ENCODE measurements at regions not wholly inside any gene's neighbourhood (a gene's known extent, or its start where the extent isn't known, plus 50 kb on each side); places are given as distances from the start of the nearest gene placed in this dataset.

DNA sequence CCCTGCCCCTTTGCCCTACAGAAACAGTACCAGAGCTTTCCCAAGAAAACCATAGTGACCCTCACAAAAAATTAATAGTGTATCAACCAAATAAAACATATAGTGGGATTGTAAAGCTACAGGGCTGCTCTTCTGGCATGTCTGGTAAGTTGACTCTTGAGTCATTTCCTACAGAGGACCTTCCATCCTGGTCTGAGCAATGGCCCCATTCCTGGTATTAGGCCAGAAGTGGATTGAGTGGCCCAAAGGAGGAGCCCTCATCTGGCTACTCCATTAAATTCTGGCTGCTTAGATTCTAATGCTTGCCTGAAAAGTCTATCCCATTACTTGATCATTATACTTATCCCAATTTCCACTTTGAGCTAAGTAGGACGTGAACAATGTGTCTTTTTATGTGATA, 150.9 kb upstream of the HMGN3 start:
- H3K27ac ChIP-seq (replicated peaks), result no peak overlapping the region
- H3K27me3 ChIP-seq (ENCODE audit: insufficient read depth, poor library complexity, severe bottlenecking), result no peaks in the 10 kb centered on the region
- no peak for DNase-seq (ENCODE audit: low read depth in 1 of 2, low spot score in 1 of 2)
- H3K4me3 ChIP-seq (replicated peaks; ENCODE audit: insufficient read depth, low read length), result no peak overlapping the region
- TF ChIP-seq, protein P1, sequence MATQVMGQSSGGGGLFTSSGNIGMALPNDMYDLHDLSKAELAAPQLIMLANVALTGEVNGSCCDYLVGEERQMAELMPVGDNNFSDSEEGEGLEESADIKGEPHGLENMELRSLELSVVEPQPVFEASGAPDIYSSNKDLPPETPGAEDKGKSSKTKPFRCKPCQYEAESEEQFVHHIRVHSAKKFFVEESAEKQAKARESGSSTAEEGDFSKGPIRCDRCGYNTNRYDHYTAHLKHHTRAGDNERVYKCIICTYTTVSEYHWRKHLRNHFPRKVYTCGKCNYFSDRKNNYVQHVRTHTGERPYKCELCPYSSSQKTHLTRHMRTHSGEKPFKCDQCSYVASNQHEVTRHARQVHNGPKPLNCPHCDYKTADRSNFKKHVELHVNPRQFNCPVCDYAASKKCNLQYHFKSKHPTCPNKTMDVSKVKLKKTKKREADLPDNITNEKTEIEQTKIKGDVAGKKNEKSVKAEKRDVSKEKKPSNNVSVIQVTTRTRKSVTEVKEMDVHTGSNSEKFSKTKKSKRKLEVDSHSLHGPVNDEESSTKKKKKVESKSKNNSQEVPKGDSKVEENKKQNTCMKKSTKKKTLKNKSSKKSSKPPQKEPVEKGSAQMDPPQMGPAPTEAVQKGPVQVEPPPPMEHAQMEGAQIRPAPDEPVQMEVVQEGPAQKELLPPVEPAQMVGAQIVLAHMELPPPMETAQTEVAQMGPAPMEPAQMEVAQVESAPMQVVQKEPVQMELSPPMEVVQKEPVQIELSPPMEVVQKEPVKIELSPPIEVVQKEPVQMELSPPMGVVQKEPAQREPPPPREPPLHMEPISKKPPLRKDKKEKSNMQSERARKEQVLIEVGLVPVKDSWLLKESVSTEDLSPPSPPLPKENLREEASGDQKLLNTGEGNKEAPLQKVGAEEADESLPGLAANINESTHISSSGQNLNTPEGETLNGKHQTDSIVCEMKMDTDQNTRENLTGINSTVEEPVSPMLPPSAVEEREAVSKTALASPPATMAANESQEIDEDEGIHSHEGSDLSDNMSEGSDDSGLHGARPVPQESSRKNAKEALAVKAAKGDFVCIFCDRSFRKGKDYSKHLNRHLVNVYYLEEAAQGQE (IDR thresholded peaks at IDR 0.05; ENCODE audit: insufficient replicate concordance, low read depth), result no peak
- TF ChIP-seq, protein P2, sequence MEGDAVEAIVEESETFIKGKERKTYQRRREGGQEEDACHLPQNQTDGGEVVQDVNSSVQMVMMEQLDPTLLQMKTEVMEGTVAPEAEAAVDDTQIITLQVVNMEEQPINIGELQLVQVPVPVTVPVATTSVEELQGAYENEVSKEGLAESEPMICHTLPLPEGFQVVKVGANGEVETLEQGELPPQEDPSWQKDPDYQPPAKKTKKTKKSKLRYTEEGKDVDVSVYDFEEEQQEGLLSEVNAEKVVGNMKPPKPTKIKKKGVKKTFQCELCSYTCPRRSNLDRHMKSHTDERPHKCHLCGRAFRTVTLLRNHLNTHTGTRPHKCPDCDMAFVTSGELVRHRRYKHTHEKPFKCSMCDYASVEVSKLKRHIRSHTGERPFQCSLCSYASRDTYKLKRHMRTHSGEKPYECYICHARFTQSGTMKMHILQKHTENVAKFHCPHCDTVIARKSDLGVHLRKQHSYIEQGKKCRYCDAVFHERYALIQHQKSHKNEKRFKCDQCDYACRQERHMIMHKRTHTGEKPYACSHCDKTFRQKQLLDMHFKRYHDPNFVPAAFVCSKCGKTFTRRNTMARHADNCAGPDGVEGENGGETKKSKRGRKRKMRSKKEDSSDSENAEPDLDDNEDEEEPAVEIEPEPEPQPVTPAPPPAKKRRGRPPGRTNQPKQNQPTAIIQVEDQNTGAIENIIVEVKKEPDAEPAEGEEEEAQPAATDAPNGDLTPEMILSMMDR (IDR thresholded peaks at IDR 0.05; ENCODE audit: insufficient read depth, low read length), result no peak
- TF ChIP-seq SPI1 (IDR thresholded peaks at IDR 0.05; ENCODE audit: borderline replicate concordance, low read depth), result no peak
- no peak for TF ChIP-seq GABPA (IDR thresholded peaks at IDR 0.05; ENCODE audit: low read depth)
- TF ChIP-seq POLR2AphosphoS5 (IDR thresholded peaks at IDR 0.05; ENCODE audit: low read depth), result no peak

DNA sequence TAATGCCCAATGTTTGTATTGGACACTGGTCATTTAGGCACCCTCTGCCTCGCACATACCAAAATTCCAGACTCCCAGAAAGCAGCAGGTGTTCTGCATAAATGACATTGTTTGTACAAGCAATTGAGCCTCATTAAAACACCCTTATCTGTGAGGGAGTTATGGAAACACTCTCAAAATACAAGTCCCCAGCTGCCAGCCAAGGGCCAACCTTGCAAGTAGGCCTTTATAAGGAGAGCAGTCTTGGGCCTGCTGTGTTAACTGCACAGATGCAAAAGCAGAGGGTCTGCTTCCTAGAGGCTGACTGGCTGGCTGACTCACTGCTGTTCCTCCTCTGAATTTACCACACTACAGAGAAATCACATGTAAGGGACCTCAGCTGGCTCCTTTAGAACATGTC, 150.4 kb upstream of the HMGN3 start:
- TF ChIP-seq POLR2AphosphoS5 (IDR thresholded peaks at IDR 0.05; ENCODE audit: low read depth) (no peak), SPI1 (IDR thresholded peaks at IDR 0.05; ENCODE audit: borderline replicate concordance, low read depth) (no peak), GABPA (IDR thresholded peaks at IDR 0.05; ENCODE audit: low read depth) (no peak)
- TF ChIP-seq, protein P2 (IDR thresholded peaks at IDR 0.05; ENCODE audit: insufficient read depth, low read length), result no peak
- TF ChIP-seq, protein P1 (IDR thresholded peaks at IDR 0.05; ENCODE audit: insufficient replicate concordance, low read depth), result no peak
- Histone ChIP-seq H3K27me3 (ENCODE audit: insufficient read depth, poor library complexity, severe bottlenecking) (no peaks in the 10 kb centered on the region), H3K4me3 (replicated peaks; ENCODE audit: insufficient read depth, low read length) (no peak overlapping the region), H3K27ac (replicated peaks) (no peak overlapping the region)
- DNase-seq (ENCODE audit: low read depth in 1 of 2, low spot score in 1 of 2), result no peak

DNA sequence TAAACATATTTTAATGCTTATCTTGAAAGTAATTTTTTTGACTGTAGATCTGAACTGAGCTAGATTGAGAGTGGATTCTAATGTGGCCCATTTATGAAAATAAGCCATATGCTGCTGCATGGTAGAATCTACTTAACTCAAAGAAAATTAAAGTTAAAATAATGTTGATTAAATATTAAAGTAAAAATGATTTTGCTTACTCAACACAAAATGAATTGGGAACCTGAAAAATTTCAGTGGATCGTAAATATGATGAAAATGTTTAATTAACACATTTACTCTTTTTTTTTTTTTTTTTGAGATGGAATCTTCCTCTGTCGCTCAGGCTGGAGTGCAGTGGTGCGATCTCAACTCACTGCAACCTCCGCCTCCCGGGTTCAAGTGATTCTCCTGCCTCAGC, 144.5 kb upstream of the HMGN3 start:
- no peak overlapping the region for H3K4me3 ChIP-seq (replicated peaks; ENCODE audit: insufficient read depth, low read length)

More for the DNA sequence above, 144.5 kb upstream of the HMGN3 start:
- no peak for DNase-seq (ENCODE audit: low read depth in 1 of 2, low spot score in 1 of 2)
- Histone ChIP-seq H3K27ac (replicated peaks) (no peak overlapping the region), H3K27me3 (ENCODE audit: insufficient read depth, poor library complexity, severe bottlenecking) (no peaks in the 10 kb centered on the region)
- no peak for TF ChIP-seq GABPA (IDR thresholded peaks at IDR 0.05; ENCODE audit: low read depth)
- TF ChIP-seq, protein P2 (IDR thresholded peaks at IDR 0.05; ENCODE audit: insufficient read depth, low read length), result no peak
- no peak for TF ChIP-seq SPI1 (IDR thresholded peaks at IDR 0.05; ENCODE audit: borderline replicate concordance, low read depth)
- no peak for TF ChIP-seq POLR2AphosphoS5 (IDR thresholded peaks at IDR 0.05; ENCODE audit: low read depth)
- TF ChIP-seq, protein P1 (IDR thresholded peaks at IDR 0.05; ENCODE audit: insufficient replicate concordance, low read depth), result no peak

Measured in HL-60 (cell line).